ENCODE measurements at regions not wholly inside any gene's neighbourhood (a gene's known extent, or its start where the extent isn't known, plus 50 kb on each side); places are given as distances from the start of the nearest gene placed in this dataset.

DNA sequence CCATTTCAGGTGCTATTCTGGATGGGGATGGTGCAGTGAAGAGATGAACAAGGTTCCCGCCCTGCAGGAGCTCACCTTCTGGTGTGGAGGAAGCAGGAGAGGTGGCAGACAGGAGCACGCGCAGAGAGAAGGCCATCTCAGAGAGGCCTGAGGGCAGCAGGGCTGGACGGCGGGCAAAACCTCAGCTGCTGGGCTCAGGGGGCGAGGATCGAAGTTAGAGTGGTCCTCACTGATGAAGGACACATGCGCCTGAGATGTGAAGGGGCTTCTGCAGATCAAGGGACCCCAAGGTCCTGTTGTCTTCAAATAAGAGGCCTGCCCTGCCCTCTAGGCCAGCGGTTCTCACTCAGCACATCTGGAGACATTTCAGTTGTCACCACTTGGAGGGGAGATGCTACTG lies 198.4 kb upstream of the PMEPA1 start:
- peaks cover 5% of the 10 kb centered on the region for H3K27me3 Mint-ChIP-seq (ENCODE audit: insufficient read depth, low read depth, poor library complexity)
- no peaks in the 10 kb centered on the region for H3K36me3 Mint-ChIP-seq (ENCODE audit: low read depth)
- H2AFZ ChIP-seq: no peak overlapping the region
- no peak overlapping the region for H3K27ac ChIP-seq (ENCODE audit: low read depth)
- no peak for TF ChIP-seq JUNB (IDR thresholded peaks at IDR 0.05; ENCODE audit: unreplicated experiment)
- TF ChIP-seq STAT1 (IDR thresholded peaks at IDR 0.05; ENCODE audit: unreplicated experiment): no peak
- TF ChIP-seq, protein P1, sequence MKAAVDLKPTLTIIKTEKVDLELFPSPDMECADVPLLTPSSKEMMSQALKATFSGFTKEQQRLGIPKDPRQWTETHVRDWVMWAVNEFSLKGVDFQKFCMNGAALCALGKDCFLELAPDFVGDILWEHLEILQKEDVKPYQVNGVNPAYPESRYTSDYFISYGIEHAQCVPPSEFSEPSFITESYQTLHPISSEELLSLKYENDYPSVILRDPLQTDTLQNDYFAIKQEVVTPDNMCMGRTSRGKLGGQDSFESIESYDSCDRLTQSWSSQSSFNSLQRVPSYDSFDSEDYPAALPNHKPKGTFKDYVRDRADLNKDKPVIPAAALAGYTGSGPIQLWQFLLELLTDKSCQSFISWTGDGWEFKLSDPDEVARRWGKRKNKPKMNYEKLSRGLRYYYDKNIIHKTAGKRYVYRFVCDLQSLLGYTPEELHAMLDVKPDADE (IDR thresholded peaks at IDR 0.05): no peak
- no peak for TF ChIP-seq EZH2phosphoT487 (IDR thresholded peaks at IDR 0.05; ENCODE audit: unreplicated experiment)
- TF ChIP-seq NANOG (IDR thresholded peaks at IDR 0.05; ENCODE audit: borderline replicate concordance): no peak
- TF ChIP-seq EZH2 (IDR thresholded peaks at IDR 0.05; ENCODE audit: low read depth, unreplicated experiment): no peak
- TF ChIP-seq CTCF (conservative IDR thresholded peaks at IDR 0.05; ENCODE audit: low read depth in 2 of 2): no peak
- TF ChIP-seq REST (IDR thresholded peaks at IDR 0.05; ENCODE audit: unreplicated experiment): no peak
- TF ChIP-seq CREB1 (CRISPR knock-in tag; IDR thresholded peaks at IDR 0.05; ENCODE audit: low read depth): no peak
- no peak for TF ChIP-seq ZNF331 (CRISPR knock-in tag; IDR thresholded peaks at IDR 0.05; ENCODE audit: low read depth)
- TF ChIP-seq, protein P2, sequence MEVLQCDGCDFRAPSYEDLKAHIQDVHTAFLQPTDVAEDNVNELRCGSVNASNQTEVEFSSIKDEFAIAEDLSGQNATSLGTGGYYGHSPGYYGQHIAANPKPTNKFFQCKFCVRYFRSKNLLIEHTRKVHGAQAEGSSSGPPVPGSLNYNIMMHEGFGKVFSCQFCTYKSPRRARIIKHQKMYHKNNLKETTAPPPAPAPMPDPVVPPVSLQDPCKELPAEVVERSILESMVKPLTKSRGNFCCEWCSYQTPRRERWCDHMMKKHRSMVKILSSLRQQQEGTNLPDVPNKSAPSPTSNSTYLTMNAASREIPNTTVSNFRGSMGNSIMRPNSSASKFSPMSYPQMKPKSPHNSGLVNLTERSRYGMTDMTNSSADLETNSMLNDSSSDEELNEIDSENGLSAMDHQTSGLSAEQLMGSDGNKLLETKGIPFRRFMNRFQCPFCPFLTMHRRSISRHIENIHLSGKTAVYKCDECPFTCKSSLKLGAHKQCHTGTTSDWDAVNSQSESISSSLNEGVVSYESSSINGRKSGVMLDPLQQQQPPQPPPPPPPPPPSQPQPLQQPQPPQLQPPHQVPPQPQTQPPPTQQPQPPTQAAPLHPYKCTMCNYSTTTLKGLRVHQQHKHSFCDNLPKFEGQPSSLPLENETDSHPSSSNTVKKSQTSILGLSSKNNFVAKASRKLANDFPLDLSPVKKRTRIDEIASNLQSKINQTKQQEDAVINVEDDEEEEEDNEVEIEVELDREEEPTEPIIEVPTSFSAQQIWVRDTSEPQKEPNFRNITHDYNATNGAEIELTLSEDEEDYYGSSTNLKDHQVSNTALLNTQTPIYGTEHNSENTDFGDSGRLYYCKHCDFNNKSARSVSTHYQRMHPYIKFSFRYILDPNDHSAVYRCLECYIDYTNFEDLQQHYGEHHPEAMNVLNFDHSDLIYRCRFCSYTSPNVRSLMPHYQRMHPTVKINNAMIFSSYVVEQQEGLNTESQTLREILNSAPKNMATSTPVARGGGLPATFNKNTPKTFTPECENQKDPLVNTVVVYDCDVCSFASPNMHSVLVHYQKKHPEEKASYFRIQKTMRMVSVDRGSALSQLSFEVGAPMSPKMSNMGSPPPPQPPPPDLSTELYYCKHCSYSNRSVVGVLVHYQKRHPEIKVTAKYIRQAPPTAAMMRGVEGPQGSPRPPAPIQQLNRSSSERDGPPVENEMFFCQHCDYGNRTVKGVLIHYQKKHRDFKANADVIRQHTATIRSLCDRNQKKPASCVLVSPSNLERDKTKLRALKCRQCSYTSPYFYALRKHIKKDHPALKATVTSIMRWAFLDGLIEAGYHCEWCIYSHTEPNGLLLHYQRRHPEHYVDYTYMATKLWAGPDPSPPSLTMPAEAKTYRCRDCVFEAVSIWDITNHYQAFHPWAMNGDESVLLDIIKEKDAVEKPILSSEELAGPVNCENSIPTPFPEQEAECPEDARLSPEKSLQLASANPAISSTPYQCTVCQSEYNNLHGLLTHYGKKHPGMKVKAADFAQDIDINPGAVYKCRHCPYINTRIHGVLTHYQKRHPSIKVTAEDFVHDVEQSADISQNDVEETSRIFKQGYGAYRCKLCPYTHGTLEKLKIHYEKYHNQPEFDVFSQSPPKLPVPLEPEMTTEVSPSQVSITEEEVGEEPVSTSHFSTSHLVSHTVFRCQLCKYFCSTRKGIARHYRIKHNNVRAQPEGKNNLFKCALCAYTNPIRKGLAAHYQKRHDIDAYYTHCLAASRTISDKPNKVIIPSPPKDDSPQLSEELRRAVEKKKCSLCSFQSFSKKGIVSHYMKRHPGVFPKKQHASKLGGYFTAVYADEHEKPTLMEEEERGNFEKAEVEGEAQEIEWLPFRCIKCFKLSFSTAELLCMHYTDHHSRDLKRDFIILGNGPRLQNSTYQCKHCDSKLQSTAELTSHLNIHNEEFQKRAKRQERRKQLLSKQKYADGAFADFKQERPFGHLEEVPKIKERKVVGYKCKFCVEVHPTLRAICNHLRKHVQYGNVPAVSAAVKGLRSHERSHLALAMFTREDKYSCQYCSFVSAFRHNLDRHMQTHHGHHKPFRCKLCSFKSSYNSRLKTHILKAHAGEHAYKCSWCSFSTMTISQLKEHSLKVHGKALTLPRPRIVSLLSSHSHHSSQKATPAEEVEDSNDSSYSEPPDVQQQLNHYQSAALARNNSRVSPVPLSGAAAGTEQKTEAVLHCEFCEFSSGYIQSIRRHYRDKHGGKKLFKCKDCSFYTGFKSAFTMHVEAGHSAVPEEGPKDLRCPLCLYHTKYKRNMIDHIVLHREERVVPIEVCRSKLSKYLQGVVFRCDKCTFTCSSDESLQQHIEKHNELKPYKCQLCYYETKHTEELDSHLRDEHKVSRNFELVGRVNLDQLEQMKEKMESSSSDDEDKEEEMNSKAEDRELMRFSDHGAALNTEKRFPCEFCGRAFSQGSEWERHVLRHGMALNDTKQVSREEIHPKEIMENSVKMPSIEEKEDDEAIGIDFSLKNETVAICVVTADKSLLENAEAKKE (CRISPR knock-in tag; IDR thresholded peaks at IDR 0.05): no peak
- no peak for TF ChIP-seq ZNF114 (CRISPR knock-in tag; IDR thresholded peaks at IDR 0.05)
- no peak for TF ChIP-seq POLR2AphosphoS5 (IDR thresholded peaks at IDR 0.05; ENCODE audit: low read depth)
- no peak overlapping the region for H3K4me3 Mint-ChIP-seq
- no peaks in the 10 kb centered on the region for H3K79me2 ChIP-seq (replicated peaks; ENCODE audit: insufficient read depth)
- no peaks in the 10 kb centered on the region for H3K4me1 ChIP-seq (ENCODE audit: insufficient read depth)
- H3K27me3 ChIP-seq (ENCODE audit: insufficient read depth): no peaks in the 10 kb centered on the region
- no peak for DNase-seq (ENCODE audit: low spot score)
- no peaks in the 10 kb centered on the region for H4K20me1 ChIP-seq (replicated peaks; ENCODE audit: insufficient read depth)
- no peak overlapping the region for H3K27ac Mint-ChIP-seq
- no peaks in the 10 kb centered on the region for H3F3A ChIP-seq (replicated peaks; ENCODE audit: low read depth)
- no peak for ATAC-seq
- no peak overlapping the region for H3K4me3 ChIP-seq
- H3K9me3 Mint-ChIP-seq: no peaks in the 10 kb centered on the region; the same call in 2 of the 3 replicates
- no peaks in the 10 kb centered on the region for H3K4me1 Mint-ChIP-seq
- H3K36me3 ChIP-seq (ENCODE audit: insufficient read depth): no peaks in the 10 kb centered on the region
- H3K9me2 ChIP-seq (ENCODE audit: insufficient read depth): no peaks in the 10 kb centered on the region; the same call in 1 of the 2 replicates
- H3K4me2 ChIP-seq: no peak overlapping the region
